K562 (cell line): ENCODE measurements at regions not wholly inside any gene's neighbourhood (a gene's known extent, or its start where the extent isn't known, plus 50 kb on each side); places are given as distances from the start of the nearest gene placed in this dataset.

Experiments
- ATAC-seq: fragments of 200-7000 bp; cut with Tn5 transposase; 3 replicates; pipeline ENCODE4 v1.9.1; 2020; ENCODE audit warnings: moderate library complexity
- BruUV-seq: library from RNA; stranded (reverse); fragments of 400-500 nt; replicated peaks from 2 replicates; lab custom pipeline; 2021; lab: Mats Ljungman, UMichigan
- CTCF ChIA-PET: fragments of 300-600 bp; formaldehyde crosslinking; extraction: SDS; loops from one replicate; lab custom pipeline; 2021; ENCODE audit warnings: low intra/inter-chr PET ratio; lab: Yijun Ruan, JAX
- POLR2A ChIA-PET: fragments of 300-600, 350-650 bp; sonication (Branson Sonifier 250); formaldehyde crosslinking; extraction: SDS; loops from one replicate; lab custom pipeline; 2021; ENCODE audit warnings: antibody characterized with exemption, inconsistent platforms; lab: Yijun Ruan, JAX
- DNase-seq, 4 experiments: peaks; one replicate each; pipeline versions ENCODE4 v3.0.0 to v3.0.0-alpha.2; 2011 to 2018; ENCODE audit warnings: low spot score in 3 of 4, mixed read lengths in 3 of 4; ENCODE audit errors: extremely low read depth in 1 of 4
- FAIRE-seq: peaks from 2 replicates; lab custom pipeline; 2011; peaks lifted over from hg19 to GRCh38; lab: Jason Lieb, UNC
- H2AFZ ChIP-seq: 2 replicates; pipeline ENCODE4 v1.6.0; 2011; ENCODE audit warnings: low read depth, low read length, control low read depth, inconsistent platforms
- H3K27ac ChIP-seq: fragments of 200-600 bp; 3 replicates; pipeline ENCODE4 v1.8.0; 2011; ENCODE audit warnings: low read depth, mild to moderate bottlenecking, control low read depth, inconsistent platforms, low read length, moderate library complexity, mixed read lengths; ENCODE audit errors: extremely low read depth
- H3K27me3 ChIP-seq, 2 experiments: fragments of 300-600 bp in 1 of 2; 2 replicates in 1 of 2; 3 replicates in 1 of 2; pipeline versions ENCODE4 v1.6.0 to v1.8.0; 2011; ENCODE audit warnings: inconsistent platforms in 2 of 2, low read length in 2 of 2, mild to moderate bottlenecking in 1 of 2, mixed read lengths in 1 of 2, moderate library complexity in 1 of 2; ENCODE audit not compliant: control insufficient read depth in 2 of 2, insufficient read depth in 2 of 2
- H3K36me3 ChIP-seq: fragments of 300-600 bp; 3 replicates; pipeline ENCODE4 v1.8.0; 2011; ENCODE audit warnings: mild to moderate bottlenecking, low read length, inconsistent platforms; ENCODE audit not compliant: control insufficient read depth, insufficient read depth
- H3K4me1 ChIP-seq, 2 experiments: fragments of 200-600 bp in 1 of 2; replicated peaks in 1 of 2; 2 replicates in 1 of 2; 3 replicates in 1 of 2; pipeline versions ENCODE4 v1.5.1 to v1.8.0; 2011; ENCODE audit warnings: inconsistent platforms in 2 of 2, low read length in 2 of 2, mild to moderate bottlenecking in 1 of 2, mixed read lengths in 1 of 2, moderate library complexity in 1 of 2; ENCODE audit not compliant: control insufficient read depth in 2 of 2, insufficient read depth in 2 of 2
- H3K4me2 ChIP-seq: 2 replicates; pipeline ENCODE4 v1.6.1; 2011; ENCODE audit warnings: low read length, control low read depth, inconsistent platforms, mixed read lengths; ENCODE audit not compliant: insufficient read depth
- H3K4me3 ChIP-seq: fragments of 200-600 bp; sonication (generic), shearing (Covaris generic); 2 replicates; pipeline ENCODE4 v1.5.1; 2016; ENCODE audit warnings: control low read depth, inconsistent platforms
- H3K79me2 ChIP-seq: fragments of 200-600 bp; 3 replicates; pipeline ENCODE4 v1.8.0; 2011; ENCODE audit warnings: low read length, inconsistent platforms; ENCODE audit not compliant: control insufficient read depth, insufficient read depth
- H3K9ac ChIP-seq, 2 experiments: 2 replicates each; pipeline versions ENCODE4 v1.6.0 to v1.6.1; 2011; ENCODE audit warnings: low read depth in 2 of 2, low read length in 2 of 2, control low read depth in 1 of 2, inconsistent platforms in 1 of 2, mild to moderate bottlenecking in 1 of 2, mixed read lengths in 1 of 2; ENCODE audit not compliant: insufficient read depth in 1 of 2
- H3K9me1 ChIP-seq: one replicate; pipeline ENCODE4 v1.6.0; 2011; ENCODE audit warnings: inconsistent platforms, mild to moderate bottlenecking, low read length, moderate library complexity; ENCODE audit not compliant: control insufficient read depth, insufficient read depth
- H3K9me3 ChIP-seq: replicated peaks from 2 replicates; pipeline ENCODE4 v1.5.1; 2011; ENCODE audit warnings: low read depth, low read length, inconsistent platforms; ENCODE audit not compliant: control insufficient read depth, insufficient read depth
- H4K20me1 ChIP-seq: replicated peaks from 2 replicates; pipeline ENCODE4 v1.6.1; 2011; ENCODE audit warnings: low read length, inconsistent platforms, mixed read lengths; ENCODE audit not compliant: control insufficient read depth, insufficient read depth
- BACH1 ChIP-seq: fragments of 200-800 bp; sonication (Bioruptor generic); IDR thresholded peaks from 2 replicates; pipeline ENCODE4 v1.6.1; 2016; ENCODE audit warnings: missing genetic modification characterization, missing compliant biosample characterization
- CEBPZ ChIP-seq: fragments of 150-350 bp; IDR thresholded peaks from 2 replicates; pipeline ENCODE4 v1.6.1; 2014; ENCODE audit warnings: low read depth, mild to moderate bottlenecking, low read length, borderline replicate concordance
- ELF4 ChIP-seq: fragments of 450-650 bp; formaldehyde crosslinking; IDR thresholded peaks from 2 replicates; pipeline ENCODE4 v1.4.0; 2022; ENCODE audit warnings: missing genetic modification characterization
- GABPB1 ChIP-seq: sonication (generic); formaldehyde crosslinking; IDR thresholded peaks from 2 replicates; pipeline ENCODE4 v1.8.0; 2022; ENCODE audit warnings: mild to moderate bottlenecking, missing genetic modification reagents
- ILF3 ChIP-seq: fragments of 450-650 bp; IDR thresholded peaks from 2 replicates; pipeline ENCODE4 v1.6.1; 2018; ENCODE audit warnings: antibody characterized with exemption, mild to moderate bottlenecking, moderate library complexity, borderline replicate concordance
- KAT2B ChIP-seq: IDR thresholded peaks from one replicate; pipeline ENCODE4 v1.6.1; 2012; ENCODE audit warnings: low read depth, mild to moderate bottlenecking, control low read depth, inconsistent platforms, low read length, moderate library complexity
- MAFK ChIP-seq: IDR thresholded peaks from 2 replicates; pipeline ENCODE4 v1.6.1; 2011; ENCODE audit warnings: low read length, improper control_type of control experiment
- MED1 ChIP-seq: sonication (generic); formaldehyde crosslinking; IDR thresholded peaks from 2 replicates; pipeline ENCODE4 v1.8.1; 2023; ENCODE audit warnings: missing genetic modification reagents, borderline replicate concordance
- NCOA1 ChIP-seq: fragments of 450-650 bp; IDR thresholded peaks from 2 replicates; pipeline ENCODE4 v1.6.1; 2016; ENCODE audit warnings: low read depth
- NELFE ChIP-seq: IDR thresholded peaks from 2 replicates; pipeline ENCODE4 v1.6.1; 2011; ENCODE audit warnings: mild to moderate bottlenecking; ENCODE audit not compliant: insufficient read depth, insufficient read length
- SAFB ChIP-seq: fragments of 200-400 bp; formaldehyde crosslinking; IDR thresholded peaks from 2 replicates; pipeline ENCODE4 v1.6.1; 2017; ENCODE audit warnings: low read depth, low read length, borderline replicate concordance
- THRA ChIP-seq: fragments of 450-650 bp; IDR thresholded peaks from 2 replicates; pipeline ENCODE4 v1.6.1; 2017; ENCODE audit warnings: mild to moderate bottlenecking, moderate library complexity
- WHSC1 ChIP-seq: IDR thresholded peaks from one replicate; pipeline ENCODE4 v1.6.1; 2012; ENCODE audit warnings: low read length, control low read depth, inconsistent platforms
- ZBTB26 ChIP-seq: fragments of 450-650 bp; formaldehyde crosslinking; IDR thresholded peaks from 2 replicates; pipeline ENCODE4 v1.4.0; 2022; ENCODE audit warnings: missing genetic modification characterization
- ZNF140 ChIP-seq: fragments of 250-450 bp; sonication (Bioruptor Pico); IDR thresholded peaks from 2 replicates; pipeline ENCODE4 v1.8.0; 2021; ENCODE audit warnings: moderate library complexity, mild to moderate bottlenecking, inconsistent platforms
- ZNF551 ChIP-seq: fragments of 250-450 bp; sonication (Bioruptor Pico); IDR thresholded peaks from 2 replicates; pipeline ENCODE4 v1.5.0; 2021; ENCODE audit warnings: mild to moderate bottlenecking, moderate library complexity
- ZNF76 ChIP-seq: fragments of 250-450 bp; sonication (Bioruptor Pico); IDR thresholded peaks from 2 replicates; pipeline ENCODE4 v1.4.0; 2020; ENCODE audit warnings: mild to moderate bottlenecking, moderate library complexity, borderline replicate concordance
- ZNF780A ChIP-seq: fragments of 250-450 bp; sonication (Bioruptor Pico); IDR thresholded peaks from 2 replicates; pipeline ENCODE4 v1.5.0; 2021; ENCODE audit warnings: mild to moderate bottlenecking
- WGBS: fragments of 100-300 bp; shearing (Covaris generic); methylation state at CpG from one replicate; pipeline ENCODE4 v1.1.6; 2016; ENCODE audit warnings: low coverage, mixed read lengths; ENCODE audit not compliant: insufficient coverage; ENCODE audit errors: missing lambda C conversion rate; 5-methylcytosine and 5-hydroxymethylcytosine counted together
- in situ Hi-C: fragments of 300-500 bp; cut with MboI; formaldehyde crosslinking; loops from 4 replicates; pipeline ENCODE4 v1.15.0; 2018; ENCODE audit warnings: inconsistent platforms, mixed read lengths
- intact Hi-C: fragments of 100-400 bp; cut with micrococcal nuclease; formaldehyde crosslinking; loops from 2 replicates; pipeline ENCODE4 v1.14.2; 2022

DNA sequence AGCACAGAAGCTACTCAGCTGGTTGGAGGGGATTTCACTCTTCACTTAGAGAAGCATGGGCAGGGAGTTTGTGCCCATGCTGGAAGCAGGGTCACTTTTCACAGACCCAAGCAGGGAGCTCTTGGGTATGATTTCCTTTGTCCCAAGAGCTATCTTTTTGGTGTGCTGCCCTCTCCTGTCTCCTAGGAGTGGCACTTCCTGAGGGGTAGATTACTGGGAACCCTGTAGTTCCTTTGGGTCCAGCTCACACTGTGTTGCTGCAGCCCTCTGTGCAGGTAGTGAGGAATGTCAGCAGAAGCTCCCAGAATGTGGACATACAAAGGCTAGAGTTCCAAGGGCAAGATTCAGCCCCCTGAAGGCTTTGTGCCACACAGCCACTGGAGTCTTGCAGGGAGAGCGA lies 537.1 kb upstream of the ANO3 start:
- POLR2A ChIA-PET = interaction anchor here (0.6 kb wide), 1 partner anchor 445 kb away, joined by 3 read pairs; no protein-coding TSS in a partner anchor
- no peak for ATAC-seq

More for the DNA sequence above, 537.1 kb upstream of the ANO3 start:
- no peak for FAIRE-seq
- Histone ChIP-seq H4K20me1 (no peaks in the 10 kb centered on the region), H3K4me1 (no peaks in the 10 kb centered on the region), H3K27me3 (no peaks in the 10 kb centered on the region), H3K79me2 (no peaks in the 10 kb centered on the region), H3K27ac (no peak overlapping the region), H2AFZ (no peak overlapping the region), H3K9ac (no peak overlapping the region), H3K4me2 (no peak overlapping the region), H3K36me3 (no peaks in the 10 kb centered on the region; the same call in 2 of the 3 replicates), H3K4me3 (no peak overlapping the region), H3K9me3 (no peaks in the 10 kb centered on the region; the same call in 1 of the 2 replicates), H3K9me1 (no peaks in the 10 kb centered on the region)
- intact Hi-C loops (no loop called here), in situ Hi-C loops (no loop called here)
- TF ChIP-seq WHSC1 (no peak), KAT2B (no peak), SAFB (no peak), NELFE (no peak), CEBPZ (no peak), ZNF76 (CRISPR knock-in tag) (no peak), ELF4 (CRISPR knock-in tag) (no peak), GABPB1 (no peak), ILF3 (no peak), ZNF140 (CRISPR knock-in tag) (no peak), ZNF551 (no peak), NCOA1 (no peak), MAFK (no peak), ZBTB26 (CRISPR knock-in tag) (no peak), BACH1 (tag) (no peak), ZNF780A (no peak), MED1 (CRISPR knock-in tag) (no peak), THRA (no peak)
- DNase-seq = no peak
- WGBS = 0% methylated on average over 1 of the region's 1 CpG
- no TSS peak for BruUV-seq
- CTCF ChIA-PET = no interaction called here
